ENCODE measurements at regions not wholly inside any gene's neighbourhood (a gene's known extent, or its start where the extent isn't known, plus 50 kb on each side); places are given as distances from the start of the nearest gene placed in this dataset.
"Not testable (repeated sequence)": the region's sequence is repeated elsewhere in the genome, so short reads cannot be mapped to it uniquely, and the experiment has no call there.

DNA sequence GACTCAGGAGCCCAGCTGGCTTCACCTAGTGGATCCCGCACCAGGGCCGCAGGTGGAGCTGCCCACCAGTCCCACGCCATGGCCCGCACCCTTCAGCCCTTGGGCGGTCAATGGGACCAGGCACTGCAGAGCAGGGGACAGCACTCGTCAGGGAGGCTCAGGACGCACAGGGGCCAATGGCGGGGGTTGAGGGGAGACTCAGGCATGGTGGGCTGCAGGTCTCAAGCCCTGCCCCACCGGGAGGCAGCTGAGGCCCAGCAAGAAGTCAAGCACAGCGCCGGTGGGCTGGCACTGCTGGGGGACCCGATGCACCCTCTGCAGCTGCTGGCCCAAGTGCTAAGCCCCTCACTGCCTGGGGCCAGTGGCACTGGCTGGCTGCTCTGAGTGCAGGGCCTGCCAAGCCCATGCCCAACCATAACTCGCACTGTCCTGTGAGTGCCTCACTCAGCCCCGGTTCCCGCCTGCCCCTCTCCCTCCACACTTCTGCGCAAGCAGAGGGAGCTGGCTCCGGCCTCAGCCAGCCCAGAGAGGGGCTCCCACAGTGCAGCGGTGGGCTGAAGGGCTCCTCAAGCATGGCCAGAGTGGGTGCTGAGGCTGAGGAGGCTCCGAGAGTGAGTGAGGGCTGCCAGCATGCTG, 111.7 kb upstream of the PGR start:
- H3K9me3 ChIP-seq: no peaks in the 10 kb centered on the region
- H3K27ac ChIP-seq: no peak overlapping the region
- no peaks in the 10 kb centered on the region for H3K36me3 ChIP-seq
- no peak overlapping the region for H3K4me3 ChIP-seq
- H3K27me3 ChIP-seq: no peaks in the 10 kb centered on the region
- no peak for DNase-seq
- no peak for TF ChIP-seq CTCF (IDR thresholded peaks at IDR 0.05)
- ATAC-seq: peak; percentile 14
- intact Hi-C loops (cut with DNase I): no loop called here
- H3K4me1 ChIP-seq: no peaks in the 10 kb centered on the region

- peak; percentile 23 for ATAC-seq
- H3K4me1 ChIP-seq; H3K9me3 ChIP-seq; H3K36me3 ChIP-seq; H3K27me3 ChIP-seq; DNase-seq; H3K27ac ChIP-seq; H3K4me3 ChIP-seq; intact Hi-C loops (cut with DNase I): not testable (repeated sequence)
Measured at GRCh38 chr11:101231207-101231834, 101.7 kb upstream of the PGR start.

DNA sequence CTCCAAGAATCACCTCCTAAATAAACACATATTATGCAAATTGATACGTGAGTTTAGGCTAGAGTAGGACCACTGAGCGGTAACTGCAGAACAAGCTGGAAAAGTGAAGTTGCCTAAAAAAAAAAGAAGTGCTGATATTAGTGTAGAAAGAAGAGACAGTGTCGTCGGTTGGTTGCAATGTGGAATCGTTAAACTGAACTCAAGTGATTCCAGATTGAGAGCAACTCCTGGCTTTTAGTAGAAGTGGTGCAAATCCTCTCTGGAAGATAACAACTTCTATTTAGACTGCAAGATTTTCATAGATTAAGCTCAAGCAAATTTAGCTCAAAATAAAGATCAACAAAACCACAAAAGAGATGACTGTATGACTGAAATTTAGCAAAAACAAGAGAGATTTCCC, 97.0 kb upstream of the PGR start:
- H3K9me3 ChIP-seq: peaks cover 6% of the 10 kb centered on the region
- no peaks in the 10 kb centered on the region for H3K4me1 ChIP-seq
- H3K36me3 ChIP-seq: no peaks in the 10 kb centered on the region
- no peak for DNase-seq
- no peak overlapping the region for H3K27ac ChIP-seq
- no peak for TF ChIP-seq CTCF (IDR thresholded peaks at IDR 0.05)
- ATAC-seq: no peak
- no peak overlapping the region for H3K4me3 ChIP-seq
- intact Hi-C loops (cut with DNase I): no loop called here
- H3K27me3 ChIP-seq: no peaks in the 10 kb centered on the region

DNA sequence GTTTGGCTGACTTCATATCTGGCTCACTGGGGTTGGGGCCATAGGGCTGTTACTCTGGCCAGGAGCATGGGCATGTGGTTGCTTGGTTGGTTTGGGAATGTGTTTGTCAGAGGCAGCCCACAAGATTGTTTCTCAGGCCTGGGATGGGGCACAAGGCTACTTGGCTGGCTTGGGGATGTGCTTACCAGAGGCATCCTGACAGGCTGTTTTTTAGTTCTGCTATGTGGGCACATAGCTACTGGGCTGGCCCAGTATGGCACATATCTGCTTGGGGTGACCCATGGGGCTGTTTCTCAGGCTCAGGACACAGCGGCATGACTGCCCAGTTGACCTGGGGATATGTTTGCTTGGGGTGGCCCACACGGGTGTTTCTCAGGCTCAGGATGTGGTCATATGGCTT, 94.6 kb upstream of the PGR start:
- Histone ChIP-seq H3K27me3 (no peaks in the 10 kb centered on the region), H3K4me1 (no peaks in the 10 kb centered on the region), H3K36me3 (no peaks in the 10 kb centered on the region), H3K4me3 (no peak overlapping the region), H3K27ac (no peak overlapping the region), H3K9me3 (peaks cover 6% of the 10 kb centered on the region)
- no peak for TF ChIP-seq CTCF (IDR thresholded peaks at IDR 0.05)
- no peak for DNase-seq
- intact Hi-C loops (cut with DNase I): no loop called here
- ATAC-seq: no peak

- DNase-seq; H3K36me3 ChIP-seq; intact Hi-C loops (cut with DNase I); H3K27me3 ChIP-seq; H3K27ac ChIP-seq; H3K4me3 ChIP-seq; H3K9me3 ChIP-seq; H3K4me1 ChIP-seq; ATAC-seq: not testable (repeated sequence)
Measured at GRCh38 chr11:101218091-101218490, 88.5 kb upstream of the PGR start.

DNA sequence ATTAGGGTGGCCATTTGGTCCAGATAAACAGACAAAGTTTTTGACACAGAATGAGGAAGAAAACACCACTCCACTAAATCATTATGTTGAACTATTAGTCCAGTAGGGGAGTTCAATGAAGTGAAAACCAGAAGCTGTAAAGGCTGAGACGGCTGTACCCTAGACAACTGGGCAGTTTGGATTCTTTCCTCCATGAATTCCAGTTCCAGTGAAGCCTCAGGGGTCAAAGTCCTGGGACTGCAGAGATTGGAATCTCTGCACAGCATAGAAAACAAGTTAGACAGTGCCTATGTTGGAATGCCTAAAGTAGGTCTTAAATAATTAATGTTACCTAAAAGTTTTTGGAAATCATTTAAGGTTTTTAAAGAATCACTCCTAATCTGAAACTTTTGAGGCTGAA, 86.5 kb upstream of the PGR start:
- ATAC-seq; H3K9me3 ChIP-seq; H3K27me3 ChIP-seq; intact Hi-C loops (cut with DNase I); H3K4me1 ChIP-seq; H3K4me3 ChIP-seq; H3K27ac ChIP-seq; H3K36me3 ChIP-seq; DNase-seq: not testable (repeated sequence)

- Histone ChIP-seq H3K27me3 (no peaks in the 10 kb centered on the region), H3K9me3 (no peaks in the 10 kb centered on the region), H3K4me1 (no peaks in the 10 kb centered on the region), H3K4me3 (no peak overlapping the region), H3K36me3 (no peaks in the 10 kb centered on the region), H3K27ac (no peak overlapping the region)
- TF ChIP-seq CTCF (IDR thresholded peaks at IDR 0.05): no peak
- DNase-seq: no peak
- ATAC-seq: no peak
- intact Hi-C loops (cut with DNase I): no loop called here
Measured at GRCh38 chr11:101215069-101215468, 85.5 kb upstream of the PGR start.
